AG04449 (cell line): ENCODE measurements at regions not wholly inside any gene's neighbourhood (a gene's known extent, or its start where the extent isn't known, plus 50 kb on each side); places are given as distances from the start of the nearest gene placed in this dataset.

Experiments
- CTCF ChIA-PET: fragments of 350-600 bp; formaldehyde crosslinking; extraction: SDS; loops from one replicate; lab custom pipeline; 2021; ENCODE audit warnings: antibody characterized with exemption; lab: Yijun Ruan, JAX
- POLR2A ChIA-PET: fragments of 400-600, 350-600 bp; formaldehyde crosslinking; extraction: SDS; loops from one replicate; lab custom pipeline; 2020; ENCODE audit warnings: antibody characterized with exemption, inconsistent platforms; lab: Yijun Ruan, JAX
- DNase-seq: peaks from one replicate; pipeline ENCODE4 v3.0.0-alpha.2; 2010; ENCODE audit warnings: low read depth, low spot score
- H3K4me3 ChIP-seq: 2 replicates; pipeline ENCODE4 v1.5.1; 2011; ENCODE audit warnings: low read depth, mild to moderate bottlenecking, control low read depth, low read length
- TF ChIP-seq, protein P1 (sequence below): IDR thresholded peaks from one replicate; pipeline ENCODE4 v1.5.1; 2011; ENCODE audit warnings: mild to moderate bottlenecking, moderate library complexity, low read length, control low read depth, inconsistent platforms; ENCODE audit not compliant: insufficient read depth; ENCODE audit errors: missing control alignments

GRCh38 chr11:28657378-28658030, 549.3 kb downstream of the METTL15 start:
- ChIA-PET CTCF (interaction anchor here (1.9 kb wide), 1 partner anchor 17 kb away, joined by 7 read pairs; no protein-coding TSS in a partner anchor), POLR2A (no interaction called here)
- DNase-seq: no peak
- H3K4me3 ChIP-seq: no peak overlapping the region
- TF ChIP-seq, protein P1, sequence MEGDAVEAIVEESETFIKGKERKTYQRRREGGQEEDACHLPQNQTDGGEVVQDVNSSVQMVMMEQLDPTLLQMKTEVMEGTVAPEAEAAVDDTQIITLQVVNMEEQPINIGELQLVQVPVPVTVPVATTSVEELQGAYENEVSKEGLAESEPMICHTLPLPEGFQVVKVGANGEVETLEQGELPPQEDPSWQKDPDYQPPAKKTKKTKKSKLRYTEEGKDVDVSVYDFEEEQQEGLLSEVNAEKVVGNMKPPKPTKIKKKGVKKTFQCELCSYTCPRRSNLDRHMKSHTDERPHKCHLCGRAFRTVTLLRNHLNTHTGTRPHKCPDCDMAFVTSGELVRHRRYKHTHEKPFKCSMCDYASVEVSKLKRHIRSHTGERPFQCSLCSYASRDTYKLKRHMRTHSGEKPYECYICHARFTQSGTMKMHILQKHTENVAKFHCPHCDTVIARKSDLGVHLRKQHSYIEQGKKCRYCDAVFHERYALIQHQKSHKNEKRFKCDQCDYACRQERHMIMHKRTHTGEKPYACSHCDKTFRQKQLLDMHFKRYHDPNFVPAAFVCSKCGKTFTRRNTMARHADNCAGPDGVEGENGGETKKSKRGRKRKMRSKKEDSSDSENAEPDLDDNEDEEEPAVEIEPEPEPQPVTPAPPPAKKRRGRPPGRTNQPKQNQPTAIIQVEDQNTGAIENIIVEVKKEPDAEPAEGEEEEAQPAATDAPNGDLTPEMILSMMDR: no peak

- CTCF ChIA-PET: no interaction called here
- H3K4me3 ChIP-seq: no peak overlapping the region
- no peak for DNase-seq
- POLR2A ChIA-PET: no interaction called here
- TF ChIP-seq, protein P1: no peak
These were observed 546.0 kb downstream of the METTL15 start for GRCh38 chr11:28654191-28654590.

- ChIA-PET POLR2A (no interaction called here), CTCF (no interaction called here)
- no peak for DNase-seq
- TF ChIP-seq, protein P1: no peak
- no peak overlapping the region for H3K4me3 ChIP-seq
These were observed 541.7 kb downstream of the METTL15 start for GRCh38 chr11:28649922-28650321.

GRCh38 chr11:28636566-28636965, 528.4 kb downstream of the METTL15 start:
- POLR2A ChIA-PET: no interaction called here
- DNase-seq: no peak
- no peak overlapping the region for H3K4me3 ChIP-seq

DNA sequence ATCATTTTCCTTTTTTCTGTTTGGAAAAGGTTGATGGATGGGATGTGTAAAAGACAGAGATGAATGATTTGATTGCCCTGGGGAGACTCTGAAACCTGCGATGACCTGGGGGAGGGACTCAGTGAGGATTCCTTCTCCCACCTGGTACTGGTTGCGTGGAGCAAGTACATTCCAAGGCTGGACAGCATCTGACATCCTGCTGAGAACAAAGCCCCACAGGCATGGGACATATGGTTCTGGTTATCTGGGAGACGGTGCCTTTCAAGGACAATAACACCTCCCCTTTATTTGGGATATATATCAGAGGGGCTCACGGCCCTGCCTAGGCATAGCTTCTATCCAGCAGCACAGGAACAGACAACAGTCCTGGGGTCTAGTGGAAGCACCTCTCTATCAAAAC, 527.8 kb downstream of the METTL15 start:
- H3K4me3 ChIP-seq: no peak overlapping the region
- ChIA-PET CTCF (no interaction called here), POLR2A (no interaction called here)
- TF ChIP-seq, protein P1: no peak
- DNase-seq: no peak

More at GRCh38 chr11:28636566-28636965, 528.4 kb downstream of the METTL15 start:
- TF ChIP-seq, protein P1: no peak
- CTCF ChIA-PET: no interaction called here

- no peak for DNase-seq
- TF ChIP-seq, protein P1: no peak
- CTCF ChIA-PET: interaction anchor here (1.4 kb wide), 1 partner anchor 711 kb away, joined by 3 read pairs; no protein-coding TSS in a partner anchor
- no peak overlapping the region for H3K4me3 ChIP-seq
- POLR2A ChIA-PET: no interaction called here
These were observed 524.1 kb downstream of the METTL15 start for GRCh38 chr11:28632338-28632737.
